Kasumi-1 (cell line): ENCODE measurements at regions not wholly inside any gene's neighbourhood (a gene's known extent, or its start where the extent isn't known, plus 50 kb on each side); places are given as distances from the start of the nearest gene placed in this dataset.
"Not testable (repeated sequence)": the region's sequence is repeated elsewhere in the genome, so short reads cannot be mapped to it uniquely, and the experiment has no call there.

Experiments
- DNase-seq, 2 experiments: peaks; one replicate each; lab custom pipeline; 2025; lab: John Stamatoyannopoulos, UW

- DNase-seq = no peak
These were observed 2332.4 kb downstream of the ARAP2 start for GRCh38 chr4:33911959-33912358.

GRCh38 chr4:33914386-33914785, 2329.9 kb downstream of the ARAP2 start:
- DNase-seq = no peak

GRCh38 chr4:33923469-33923868, 2320.8 kb downstream of the ARAP2 start:
- DNase-seq = no peak

GRCh38 chr4:33924239-33924638, 2320.1 kb downstream of the ARAP2 start:
- no peak for DNase-seq

- no peak for DNase-seq
These were observed 2319.5 kb downstream of the ARAP2 start for GRCh38 chr4:33924811-33925210.

GRCh38 chr4:33930497-33930896, 2313.8 kb downstream of the ARAP2 start:
- DNase-seq = no peak

GRCh38 chr4:33931026-33931425, 2313.3 kb downstream of the ARAP2 start:
- no peak for DNase-seq

- DNase-seq = no peak
These were observed 2304.0 kb downstream of the ARAP2 start for GRCh38 chr4:33940281-33940680.

- no peak for DNase-seq
These were observed 2302.5 kb downstream of the ARAP2 start for GRCh38 chr4:33941854-33942253.

GRCh38 chr4:33948921-33949320, 2295.4 kb downstream of the ARAP2 start:
- no peak for DNase-seq

GRCh38 chr4:33953848-33954247, 2290.5 kb downstream of the ARAP2 start:
- not testable (repeated sequence) for DNase-seq

GRCh38 chr4:33954759-33955158, 2289.6 kb downstream of the ARAP2 start:
- no peak for DNase-seq

- DNase-seq = no peak
These were observed 2284.8 kb downstream of the ARAP2 start for GRCh38 chr4:33959519-33959918.

- no peak for DNase-seq
These were observed 2282.6 kb downstream of the ARAP2 start for GRCh38 chr4:33961761-33962160.

GRCh38 chr4:33966808-33967207, 2277.5 kb downstream of the ARAP2 start:
- no peak for DNase-seq

GRCh38 chr4:33974270-33974669, 2270.0 kb downstream of the ARAP2 start:
- no peak for DNase-seq

GRCh38 chr4:33975995-33976394, 2268.3 kb downstream of the ARAP2 start:
- DNase-seq = no peak

- not testable (repeated sequence) for DNase-seq
These were observed 2264.5 kb downstream of the ARAP2 start for GRCh38 chr4:33979781-33980180.

GRCh38 chr4:33980361-33980760, 2264.0 kb downstream of the ARAP2 start:
- DNase-seq = no peak

- DNase-seq = no peak
These were observed 2254.4 kb downstream of the ARAP2 start for GRCh38 chr4:33989820-33990443.

- no peak for DNase-seq
These were observed 2248.1 kb downstream of the ARAP2 start for GRCh38 chr4:33996075-33996718.

- DNase-seq = no peak
These were observed 2246.0 kb downstream of the ARAP2 start for GRCh38 chr4:33998291-33998690.

GRCh38 chr4:34000356-34000755, 2244.0 kb downstream of the ARAP2 start:
- DNase-seq = no peak

GRCh38 chr4:34006540-34006939, 2237.8 kb downstream of the ARAP2 start:
- not testable (repeated sequence) for DNase-seq
